SK-N-SH (cell line): ENCODE measurements at regions not wholly inside any gene's neighbourhood (a gene's known extent, or its start where the extent isn't known, plus 50 kb on each side); places are given as distances from the start of the nearest gene placed in this dataset.
"Not testable (repeated sequence)": the region's sequence is repeated elsewhere in the genome, so short reads cannot be mapped to it uniquely, and the experiment has no call there.

Experiments
- FOSL2 ChIP-seq: IDR thresholded peaks from 2 replicates; pipeline ENCODE4 v1.4.0; 2012; ENCODE audit warnings: low read depth, mild to moderate bottlenecking, moderate library complexity, borderline replicate concordance
- FOXJ3 ChIP-seq: sonication (generic); formaldehyde crosslinking; IDR thresholded peaks from 2 replicates; pipeline ENCODE4 v1.5.1; 2020; ENCODE audit warnings: mild to moderate bottlenecking, missing genetic modification reagents
- FOXM1 ChIP-seq: IDR thresholded peaks from 2 replicates; pipeline ENCODE4 v1.4.0; 2012; ENCODE audit warnings: low read depth, mild to moderate bottlenecking
- YY1 ChIP-seq: IDR thresholded peaks from 2 replicates; pipeline ENCODE4 v1.4.0; 2012; ENCODE audit warnings: low read depth, mild to moderate bottlenecking
- TF ChIP-seq, protein P1 (sequence below): fragments of 200-600 bp; sonication (generic); IDR thresholded peaks from 2 replicates; pipeline ENCODE4 v1.6.1; 2017; ENCODE audit warnings: antibody characterized with exemption, mild to moderate bottlenecking, moderate library complexity
- TF ChIP-seq, protein P2 (sequence below): IDR thresholded peaks from 2 replicates; pipeline ENCODE4 v1.6.1; 2012; ENCODE audit warnings: mild to moderate bottlenecking, low read depth, low read length, moderate library complexity

DNA sequence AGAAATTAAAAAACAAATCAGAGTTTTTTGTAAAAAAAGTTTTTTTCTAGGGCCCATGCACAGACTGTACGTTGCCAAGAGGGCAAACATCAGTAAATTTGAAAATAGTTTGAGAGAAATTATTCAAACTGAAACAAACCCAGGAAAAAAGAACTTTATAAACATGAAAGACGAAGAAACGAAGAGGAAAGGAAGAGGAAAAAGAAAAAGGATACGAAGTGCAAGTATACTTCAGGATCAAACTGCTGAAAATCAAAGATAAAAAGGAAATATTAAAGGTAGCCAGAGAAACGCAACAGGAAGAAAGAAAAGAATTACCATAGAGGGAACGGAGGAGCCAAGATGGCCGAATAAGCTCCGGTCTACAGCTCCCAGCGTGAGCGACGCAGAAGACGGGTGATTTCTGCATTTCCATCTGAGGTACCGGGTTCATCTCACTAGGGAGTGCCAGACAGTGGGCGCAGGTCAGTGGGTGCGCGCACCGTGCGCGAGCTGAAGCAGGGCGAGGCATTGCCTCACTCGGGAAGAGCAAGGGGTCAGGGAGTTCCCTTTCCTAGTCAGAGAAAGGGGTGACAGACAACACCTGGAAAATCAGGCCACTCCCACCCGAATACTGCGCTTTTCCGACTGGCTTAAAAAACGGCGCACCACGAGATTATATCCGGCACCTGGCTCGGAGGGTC, 94.4 kb upstream of the GAS1 start:
- not testable (repeated sequence) for TF ChIP-seq YY1, FOSL2, FOXJ3, FOXM1
- TF ChIP-seq, protein P1, sequence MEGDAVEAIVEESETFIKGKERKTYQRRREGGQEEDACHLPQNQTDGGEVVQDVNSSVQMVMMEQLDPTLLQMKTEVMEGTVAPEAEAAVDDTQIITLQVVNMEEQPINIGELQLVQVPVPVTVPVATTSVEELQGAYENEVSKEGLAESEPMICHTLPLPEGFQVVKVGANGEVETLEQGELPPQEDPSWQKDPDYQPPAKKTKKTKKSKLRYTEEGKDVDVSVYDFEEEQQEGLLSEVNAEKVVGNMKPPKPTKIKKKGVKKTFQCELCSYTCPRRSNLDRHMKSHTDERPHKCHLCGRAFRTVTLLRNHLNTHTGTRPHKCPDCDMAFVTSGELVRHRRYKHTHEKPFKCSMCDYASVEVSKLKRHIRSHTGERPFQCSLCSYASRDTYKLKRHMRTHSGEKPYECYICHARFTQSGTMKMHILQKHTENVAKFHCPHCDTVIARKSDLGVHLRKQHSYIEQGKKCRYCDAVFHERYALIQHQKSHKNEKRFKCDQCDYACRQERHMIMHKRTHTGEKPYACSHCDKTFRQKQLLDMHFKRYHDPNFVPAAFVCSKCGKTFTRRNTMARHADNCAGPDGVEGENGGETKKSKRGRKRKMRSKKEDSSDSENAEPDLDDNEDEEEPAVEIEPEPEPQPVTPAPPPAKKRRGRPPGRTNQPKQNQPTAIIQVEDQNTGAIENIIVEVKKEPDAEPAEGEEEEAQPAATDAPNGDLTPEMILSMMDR = not testable (repeated sequence)
- TF ChIP-seq, protein P2, sequence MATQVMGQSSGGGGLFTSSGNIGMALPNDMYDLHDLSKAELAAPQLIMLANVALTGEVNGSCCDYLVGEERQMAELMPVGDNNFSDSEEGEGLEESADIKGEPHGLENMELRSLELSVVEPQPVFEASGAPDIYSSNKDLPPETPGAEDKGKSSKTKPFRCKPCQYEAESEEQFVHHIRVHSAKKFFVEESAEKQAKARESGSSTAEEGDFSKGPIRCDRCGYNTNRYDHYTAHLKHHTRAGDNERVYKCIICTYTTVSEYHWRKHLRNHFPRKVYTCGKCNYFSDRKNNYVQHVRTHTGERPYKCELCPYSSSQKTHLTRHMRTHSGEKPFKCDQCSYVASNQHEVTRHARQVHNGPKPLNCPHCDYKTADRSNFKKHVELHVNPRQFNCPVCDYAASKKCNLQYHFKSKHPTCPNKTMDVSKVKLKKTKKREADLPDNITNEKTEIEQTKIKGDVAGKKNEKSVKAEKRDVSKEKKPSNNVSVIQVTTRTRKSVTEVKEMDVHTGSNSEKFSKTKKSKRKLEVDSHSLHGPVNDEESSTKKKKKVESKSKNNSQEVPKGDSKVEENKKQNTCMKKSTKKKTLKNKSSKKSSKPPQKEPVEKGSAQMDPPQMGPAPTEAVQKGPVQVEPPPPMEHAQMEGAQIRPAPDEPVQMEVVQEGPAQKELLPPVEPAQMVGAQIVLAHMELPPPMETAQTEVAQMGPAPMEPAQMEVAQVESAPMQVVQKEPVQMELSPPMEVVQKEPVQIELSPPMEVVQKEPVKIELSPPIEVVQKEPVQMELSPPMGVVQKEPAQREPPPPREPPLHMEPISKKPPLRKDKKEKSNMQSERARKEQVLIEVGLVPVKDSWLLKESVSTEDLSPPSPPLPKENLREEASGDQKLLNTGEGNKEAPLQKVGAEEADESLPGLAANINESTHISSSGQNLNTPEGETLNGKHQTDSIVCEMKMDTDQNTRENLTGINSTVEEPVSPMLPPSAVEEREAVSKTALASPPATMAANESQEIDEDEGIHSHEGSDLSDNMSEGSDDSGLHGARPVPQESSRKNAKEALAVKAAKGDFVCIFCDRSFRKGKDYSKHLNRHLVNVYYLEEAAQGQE = not testable (repeated sequence)
